ENCODE measurements at regions not wholly inside any gene's neighbourhood (a gene's known extent, or its start where the extent isn't known, plus 50 kb on each side); places are given as distances from the start of the nearest gene placed in this dataset.
"Not testable (repeated sequence)": the region's sequence is repeated elsewhere in the genome, so short reads cannot be mapped to it uniquely, and the experiment has no call there.

- peaks cover 3% of the 10 kb centered on the region for H3K27me3 Mint-ChIP-seq
- DNase-seq (no peak), ATAC-seq (no peak)
- no peaks in the 10 kb centered on the region for H3K36me3 Mint-ChIP-seq (ENCODE audit: low read depth)
- no peak overlapping the region for H3K27ac Mint-ChIP-seq
- no peak for TF ChIP-seq CTCF (IDR thresholded peaks at IDR 0.05)
- no peaks in the 10 kb centered on the region for H3K9me3 Mint-ChIP-seq
- POLR2A ChIA-PET = no interaction called here
- CTCF ChIA-PET = interaction anchor here (1.2 kb wide), 1 partner anchor 28 kb away, joined by 3 read pairs; no protein-coding TSS in a partner anchor
- intact Hi-C loops (cut with micrococcal nuclease) = no loop called here
- H3K4me3 Mint-ChIP-seq = no peak overlapping the region
- no peaks in the 10 kb centered on the region for H3K4me1 Mint-ChIP-seq (ENCODE audit: low read depth)
Measured at GRCh38 chr6:119834418-119834817, 484.9 kb upstream of the MAN1A1 start.

GRCh38 chr6:119832411-119832810, 482.9 kb upstream of the MAN1A1 start:
- ATAC-seq (no peak), DNase-seq (no peak)
- H3K4me1 Mint-ChIP-seq (ENCODE audit: low read depth) = no peaks in the 10 kb centered on the region
- H3K27ac Mint-ChIP-seq = no peak overlapping the region
- H3K4me3 Mint-ChIP-seq = no peak overlapping the region
- POLR2A ChIA-PET = no interaction called here
- no peaks in the 10 kb centered on the region for H3K36me3 Mint-ChIP-seq (ENCODE audit: low read depth)
- H3K27me3 Mint-ChIP-seq = peaks cover 5% of the 10 kb centered on the region
- intact Hi-C loops (cut with micrococcal nuclease) = no loop called here
- CTCF ChIA-PET = no interaction called here
- no peaks in the 10 kb centered on the region for H3K9me3 Mint-ChIP-seq
- TF ChIP-seq CTCF (IDR thresholded peaks at IDR 0.05) = no peak

GRCh38 chr6:119830494-119831295, 481.1 kb upstream of the MAN1A1 start:
- Mint-ChIP-seq H3K9me3 (no peaks in the 10 kb centered on the region), H3K27ac (no peak overlapping the region), H3K36me3 (ENCODE audit: low read depth) (no peaks in the 10 kb centered on the region), H3K27me3 (peaks cover 8% of the 10 kb centered on the region), H3K4me3 (no peak overlapping the region), H3K4me1 (ENCODE audit: low read depth) (no peaks in the 10 kb centered on the region)
- ATAC-seq (no peak), DNase-seq (no peak)
- ChIA-PET CTCF (no interaction called here), POLR2A (no interaction called here)
- no peak for TF ChIP-seq CTCF (IDR thresholded peaks at IDR 0.05)
- intact Hi-C loops (cut with micrococcal nuclease) = no loop called here

- no peaks in the 10 kb centered on the region for H3K4me1 Mint-ChIP-seq (ENCODE audit: low read depth)
- H3K9me3 Mint-ChIP-seq = no peaks in the 10 kb centered on the region
- CTCF ChIA-PET = no interaction called here
- peaks cover 8% of the 10 kb centered on the region for H3K27me3 Mint-ChIP-seq
- DNase-seq (no peak), ATAC-seq (no peak)
- POLR2A ChIA-PET = no interaction called here
- TF ChIP-seq CTCF (IDR thresholded peaks at IDR 0.05) = no peak
- H3K36me3 Mint-ChIP-seq (ENCODE audit: low read depth) = no peaks in the 10 kb centered on the region
- H3K27ac Mint-ChIP-seq = no peak overlapping the region
- intact Hi-C loops (cut with micrococcal nuclease) = no loop called here
- H3K4me3 Mint-ChIP-seq = no peak overlapping the region
Measured at GRCh38 chr6:119830069-119830468, 480.5 kb upstream of the MAN1A1 start.

- DNase-seq; H3K27ac Mint-ChIP-seq; POLR2A ChIA-PET; H3K27me3 Mint-ChIP-seq; CTCF ChIA-PET; H3K9me3 Mint-ChIP-seq; ATAC-seq; H3K36me3 Mint-ChIP-seq (ENCODE audit: low read depth); H3K4me1 Mint-ChIP-seq (ENCODE audit: low read depth); H3K4me3 Mint-ChIP-seq; intact Hi-C loops (cut with micrococcal nuclease): not testable (repeated sequence)
Measured at GRCh38 chr6:119829499-119829898, 479.9 kb upstream of the MAN1A1 start.

Measured in activated CD8-positive, alpha-beta T cell treated with anti-CD3 and anti-CD28 coated beads for 36 hours (primary cell).